ENCODE measurements at regions not wholly inside any gene's neighbourhood (a gene's known extent, or its start where the extent isn't known, plus 50 kb on each side); places are given as distances from the start of the nearest gene placed in this dataset.

DNA sequence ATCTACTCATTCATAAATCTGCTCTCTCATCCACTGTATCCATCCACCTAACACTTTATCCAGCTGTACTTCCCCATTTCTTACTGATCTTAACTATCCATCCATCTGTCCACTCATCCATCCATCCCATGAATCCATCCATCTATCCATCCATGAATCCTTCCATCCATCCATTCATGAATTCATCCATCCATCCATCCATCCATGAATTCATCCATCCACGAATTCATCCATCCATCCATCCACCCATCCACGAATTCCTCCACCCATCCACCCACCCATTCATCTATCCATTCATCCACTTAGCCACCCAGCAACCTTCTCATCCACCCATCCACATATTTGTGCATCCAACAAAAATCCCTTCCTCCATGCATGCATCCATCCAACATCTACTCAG is 128.6 kb upstream of the MYL2 start:
- H3K27ac ChIP-seq = no peak overlapping the region
- ATAC-seq (ENCODE audit: low FRiP score in 2 of 2) = no peak
- no peak for DNase-seq
- WGBS, 2 donors = 72 to 79% methylated on average over 2 of the region's 2 CpGs
- TF ChIP-seq POLR2AphosphoS5 (IDR thresholded peaks at IDR 0.05) = no peak
- TF ChIP-seq, protein P1, sequence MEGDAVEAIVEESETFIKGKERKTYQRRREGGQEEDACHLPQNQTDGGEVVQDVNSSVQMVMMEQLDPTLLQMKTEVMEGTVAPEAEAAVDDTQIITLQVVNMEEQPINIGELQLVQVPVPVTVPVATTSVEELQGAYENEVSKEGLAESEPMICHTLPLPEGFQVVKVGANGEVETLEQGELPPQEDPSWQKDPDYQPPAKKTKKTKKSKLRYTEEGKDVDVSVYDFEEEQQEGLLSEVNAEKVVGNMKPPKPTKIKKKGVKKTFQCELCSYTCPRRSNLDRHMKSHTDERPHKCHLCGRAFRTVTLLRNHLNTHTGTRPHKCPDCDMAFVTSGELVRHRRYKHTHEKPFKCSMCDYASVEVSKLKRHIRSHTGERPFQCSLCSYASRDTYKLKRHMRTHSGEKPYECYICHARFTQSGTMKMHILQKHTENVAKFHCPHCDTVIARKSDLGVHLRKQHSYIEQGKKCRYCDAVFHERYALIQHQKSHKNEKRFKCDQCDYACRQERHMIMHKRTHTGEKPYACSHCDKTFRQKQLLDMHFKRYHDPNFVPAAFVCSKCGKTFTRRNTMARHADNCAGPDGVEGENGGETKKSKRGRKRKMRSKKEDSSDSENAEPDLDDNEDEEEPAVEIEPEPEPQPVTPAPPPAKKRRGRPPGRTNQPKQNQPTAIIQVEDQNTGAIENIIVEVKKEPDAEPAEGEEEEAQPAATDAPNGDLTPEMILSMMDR (IDR thresholded peaks at IDR 0.05) = no peak
- no peak for TF ChIP-seq POLR2A (IDR thresholded peaks at IDR 0.05)
- TF ChIP-seq EP300 (IDR thresholded peaks at IDR 0.05) = no peak
- H3K4me1 ChIP-seq = no peaks in the 10 kb centered on the region
- no peaks in the 10 kb centered on the region for H3K9me3 ChIP-seq
- no peaks in the 10 kb centered on the region for H3K27me3 ChIP-seq
- H3K36me3 ChIP-seq = no peaks in the 10 kb centered on the region
- no peak overlapping the region for H3K4me3 ChIP-seq

DNA sequence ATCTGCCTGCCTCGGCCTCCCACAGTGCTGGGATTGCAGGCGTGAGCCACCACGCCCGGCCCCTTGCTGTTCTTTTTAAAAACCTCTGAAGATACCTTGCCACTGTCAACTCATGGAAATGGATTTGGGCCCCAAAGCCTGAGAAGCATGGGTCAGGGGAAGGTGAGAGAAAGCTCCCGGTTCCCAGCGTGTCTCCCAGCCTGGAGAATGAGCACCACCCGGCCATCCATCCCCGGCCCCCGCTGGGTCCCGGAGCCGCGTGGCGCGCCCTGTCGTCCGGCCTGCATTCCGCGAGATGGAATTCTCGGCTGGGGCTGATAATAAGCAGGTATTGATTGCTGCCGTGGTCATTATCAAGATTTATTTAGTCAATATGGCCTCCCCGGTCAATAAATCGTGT is 126.5 kb upstream of the MYL2 start:
- no peaks in the 10 kb centered on the region for H3K36me3 ChIP-seq
- H3K27me3 ChIP-seq = no peaks in the 10 kb centered on the region
- H3K4me1 ChIP-seq = no peaks in the 10 kb centered on the region
- H3K9me3 ChIP-seq = no peaks in the 10 kb centered on the region
- H3K27ac ChIP-seq = no peak overlapping the region
- no peak for TF ChIP-seq POLR2A (IDR thresholded peaks at IDR 0.05)
- no peak for TF ChIP-seq EP300 (IDR thresholded peaks at IDR 0.05)
- TF ChIP-seq, protein P1 (IDR thresholded peaks at IDR 0.05) = no peak
- no peak for TF ChIP-seq POLR2AphosphoS5 (IDR thresholded peaks at IDR 0.05)
- ATAC-seq (ENCODE audit: low FRiP score in 2 of 2) = no peak
- H3K4me3 ChIP-seq = no peak overlapping the region
- 74 to 75% methylated on average over 21 to 22 of the region's 22 CpGs for WGBS, 2 donors
- DNase-seq = peak in 1 of 2 donors; percentile 55

DNA sequence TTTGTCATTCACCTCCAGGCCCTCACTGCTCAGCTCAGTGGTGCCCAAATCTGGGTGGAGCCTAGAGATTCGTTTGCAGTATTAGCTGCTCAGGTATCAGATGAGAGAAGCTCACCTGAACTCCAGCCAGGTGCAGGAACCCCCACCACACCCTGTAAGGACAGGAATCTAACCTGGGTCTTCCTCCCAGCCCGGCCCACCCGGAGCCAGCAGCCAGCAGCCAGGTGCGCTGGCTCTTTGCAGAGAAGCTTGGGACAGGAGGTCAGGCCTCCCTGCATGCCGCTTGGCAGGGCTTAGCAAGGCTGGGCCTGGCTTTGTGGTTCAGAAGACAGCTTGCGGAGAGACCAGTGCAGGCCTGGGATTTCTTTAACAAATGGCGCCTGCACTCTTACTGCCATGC is 125.6 kb upstream of the MYL2 start:
- no peak for TF ChIP-seq POLR2AphosphoS5 (IDR thresholded peaks at IDR 0.05)
- DNase-seq (no peak), ATAC-seq (ENCODE audit: low FRiP score in 2 of 2) (no peak)
- WGBS, 2 donors = 78 to 85% methylated on average over 5 to 6 of the region's 7 CpGs
- no peaks in the 10 kb centered on the region for H3K27me3 ChIP-seq
- H3K4me3 ChIP-seq = no peak overlapping the region
- H3K36me3 ChIP-seq = no peaks in the 10 kb centered on the region
- no peak overlapping the region for H3K27ac ChIP-seq
- H3K4me1 ChIP-seq = no peaks in the 10 kb centered on the region
- H3K9me3 ChIP-seq = no peaks in the 10 kb centered on the region

DNA sequence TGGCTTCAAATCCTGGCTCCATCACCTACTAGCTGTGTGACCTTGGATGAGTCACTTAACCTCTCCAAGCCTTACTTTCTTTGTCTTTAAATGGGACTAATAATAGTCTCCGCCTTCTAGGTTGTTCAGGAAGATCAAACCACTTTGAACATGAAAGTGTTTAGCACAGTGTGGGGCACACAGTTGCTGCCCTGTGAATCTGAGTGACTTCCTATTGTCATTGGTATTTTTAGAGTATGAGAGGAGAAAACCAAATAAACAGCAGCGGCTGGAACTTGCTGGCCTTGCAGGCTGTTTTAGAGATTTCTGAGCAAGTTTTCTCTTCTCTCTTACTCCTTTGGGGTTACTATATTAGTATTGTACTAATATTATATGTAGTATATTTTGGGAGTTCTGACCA is 120.7 kb upstream of the MYL2 start:
- TF ChIP-seq, protein P1 (IDR thresholded peaks at IDR 0.05) = no peak
- Histone ChIP-seq H3K4me3 (no peak overlapping the region), H3K36me3 (no peaks in the 10 kb centered on the region), H3K27ac (no peak overlapping the region), H3K27me3 (peaks cover 0 to 5% (median 2%) of the 10 kb centered on the region in 4 donors), H3K9me3 (no peaks in the 10 kb centered on the region), H3K4me1 (peaks cover 0 to under 1% (median 0%) of the 10 kb centered on the region in 4 donors)
- no peak for ATAC-seq (ENCODE audit: low FRiP score in 2 of 2)
- WGBS, 2 donors = 74 to 75% methylated on average over 2 of the region's 2 CpGs
- no peak for DNase-seq

DNA sequence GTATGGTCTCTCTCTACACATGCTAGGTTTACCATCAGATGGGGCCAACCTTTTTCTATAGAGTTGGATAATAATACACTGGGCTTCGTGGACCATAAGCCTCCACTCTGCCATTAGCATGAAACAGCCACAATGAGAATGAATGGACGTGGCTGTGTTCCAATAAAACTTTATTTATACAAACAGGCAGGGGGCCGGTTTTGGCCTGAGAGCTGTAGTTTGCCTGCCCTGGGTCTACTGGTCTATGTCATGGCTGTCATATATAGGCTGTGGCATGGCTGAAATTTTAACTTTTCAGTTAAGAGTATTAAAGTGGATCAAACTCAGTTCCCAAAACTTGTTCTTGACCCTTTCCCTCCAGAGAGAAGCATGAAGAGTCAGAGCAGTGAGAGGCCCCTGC is 120.3 kb upstream of the MYL2 start:
- Histone ChIP-seq H3K36me3 (no peaks in the 10 kb centered on the region), H3K4me1 (peaks cover 0 to 5% (median 0%) of the 10 kb centered on the region in 4 donors), H3K4me3 (no peak overlapping the region), H3K27ac (no peak overlapping the region), H3K27me3 (peaks cover 0 to 5% (median 3%) of the 10 kb centered on the region in 4 donors), H3K9me3 (no peaks in the 10 kb centered on the region)
- TF ChIP-seq POLR2AphosphoS5 (IDR thresholded peaks at IDR 0.05) = no peak
- no peak for TF ChIP-seq POLR2A (IDR thresholded peaks at IDR 0.05)
- TF ChIP-seq EP300 (IDR thresholded peaks at IDR 0.05) = no peak
- TF ChIP-seq, protein P1 (IDR thresholded peaks at IDR 0.05) = no peak
- WGBS, 2 donors = 66 to 91% methylated on average over 3 of the region's 3 CpGs
- no peak for ATAC-seq (ENCODE audit: low FRiP score in 2 of 2)
- DNase-seq = no peak
